Kidney (tissue), 13 donors: ENCODE measurements at regions not wholly inside any gene's neighbourhood (a gene's known extent, or its start where the extent isn't known, plus 50 kb on each side); places are given as distances from the start of the nearest gene placed in this dataset.

Source experiments
- DNase-seq, 5 donors: peaks; one replicate each; pipeline ENCODE4 v3.0.0-alpha.2; 2013 to 2020
- FAIRE-seq: peaks from 2 replicates; lab custom pipeline; 2012; peaks lifted over from hg19 to GRCh38; lab: Jason Lieb, UNC
- H3K27ac ChIP-seq, 2 donors: one replicate each; pipeline ENCODE4 v1.7.0; 2013; ENCODE audit warnings: low read depth in 2 of 2, low read length in 2 of 2, inconsistent platforms in 1 of 2
- H3K27me3 ChIP-seq: one replicate; pipeline ENCODE4 v1.7.1; 2013; ENCODE audit warnings: low read length, inconsistent platforms; ENCODE audit not compliant: control insufficient read depth, insufficient read depth
- H3K36me3 ChIP-seq, 3 donors: one replicate each; pipeline versions ENCODE4 v1.7.0 to v1.7.1; 2013; ENCODE audit warnings: low read length in 3 of 3, control low read depth in 1 of 3, inconsistent platforms in 1 of 3; ENCODE audit not compliant: insufficient read depth in 3 of 3, control insufficient read depth in 2 of 3
- H3K4me1 ChIP-seq, 3 donors: one replicate each; pipeline versions ENCODE4 v1.7.0 to v1.7.1; 2013; ENCODE audit warnings: low read length in 3 of 3, inconsistent platforms in 1 of 3, low read depth in 1 of 3; ENCODE audit not compliant: control insufficient read depth in 2 of 3, insufficient read depth in 2 of 3
- H3K4me3 ChIP-seq, 3 donors: one replicate each; pipeline versions ENCODE4 v1.7.0 to v1.8.1; 2013; ENCODE audit warnings: low read length in 3 of 3, control low read depth in 1 of 3, inconsistent platforms in 1 of 3
- H3K9ac ChIP-seq, 3 donors: one replicate each; pipeline versions ENCODE4 v1.7.0 to v1.7.1; 2013; ENCODE audit warnings: low read length in 3 of 3, control low read depth in 1 of 3, inconsistent platforms in 1 of 3
- H3K9me3 ChIP-seq, 3 donors: one replicate each; pipeline versions ENCODE4 v1.7.0 to v1.7.1; 2013; ENCODE audit warnings: low read length in 3 of 3, control low read depth in 1 of 3, inconsistent platforms in 1 of 3; ENCODE audit not compliant: control insufficient read depth in 2 of 3, insufficient read depth in 1 of 3
- CTCF ChIP-seq: IDR thresholded peaks from 3 replicates; pipeline ENCODE4 v1.5.1; 2012; ENCODE audit warnings: mild to moderate bottlenecking, moderate library complexity, borderline replicate concordance; ENCODE audit not compliant: insufficient read depth; ENCODE audit errors: extremely low read depth
- intact Hi-C: fragments of 100-400 bp; cut with DNase I; formaldehyde crosslinking; loops from one replicate; pipeline ENCODE4 v1.11.1; 2022
- donor health status: control.
- donor health status: control.
- donor health status: control.
- donor health status: control.
- donor health status: control.
- donor health status: DM: yes; HTN: yes; CAD: no.
- donor health status: Normal renal cell carcinoma (clear cell type).

- intact Hi-C loops: no loop called here
- Histone ChIP-seq H3K27ac (no peak overlapping the region), H3K9ac (no peak overlapping the region), H3K36me3 (no peaks in the 10 kb centered on the region), H3K27me3 (no peaks in the 10 kb centered on the region), H3K4me3 (no peak overlapping the region), H3K9me3 (no peaks in the 10 kb centered on the region), H3K4me1 (no peaks in the 10 kb centered on the region)
- TF ChIP-seq CTCF: no peak
- no peak for FAIRE-seq
- no peak for DNase-seq
These were observed 140.9 kb downstream of the BCOR start for GRCh38 chrX:39956803-39957394.

- H3K9ac ChIP-seq: no peak overlapping the region
- H3K4me3 ChIP-seq: no peak overlapping the region
- no peaks in the 10 kb centered on the region for H3K27me3 ChIP-seq
- DNase-seq (no peak), FAIRE-seq (no peak)
- no peaks in the 10 kb centered on the region for H3K4me1 ChIP-seq
- intact Hi-C loops: no loop called here
- H3K9me3 ChIP-seq: no peaks in the 10 kb centered on the region
- no peak for TF ChIP-seq CTCF
- H3K36me3 ChIP-seq: no peaks in the 10 kb centered on the region
- no peak overlapping the region for H3K27ac ChIP-seq
These were observed 139.8 kb downstream of the BCOR start for GRCh38 chrX:39957816-39958566.

- no peak for DNase-seq
- no peak for TF ChIP-seq CTCF
- Histone ChIP-seq H3K27me3 (no peaks in the 10 kb centered on the region), H3K9ac (no peak overlapping the region), H3K9me3 (no peaks in the 10 kb centered on the region), H3K4me1 (no peaks in the 10 kb centered on the region), H3K4me3 (no peak overlapping the region), H3K27ac (no peak overlapping the region), H3K36me3 (no peaks in the 10 kb centered on the region)
- no peak for FAIRE-seq
- intact Hi-C loops: no loop called here
These were observed 138.9 kb downstream of the BCOR start for GRCh38 chrX:39958850-39959249.

- intact Hi-C loops: no loop called here
- Histone ChIP-seq H3K27me3 (no peaks in the 10 kb centered on the region), H3K4me1 (no peaks in the 10 kb centered on the region), H3K9me3 (no peaks in the 10 kb centered on the region), H3K27ac (no peak overlapping the region), H3K4me3 (no peak overlapping the region), H3K36me3 (no peaks in the 10 kb centered on the region), H3K9ac (no peak overlapping the region)
- no peak for FAIRE-seq
- no peak for TF ChIP-seq CTCF
- no peak for DNase-seq
These were observed 137.5 kb downstream of the BCOR start for GRCh38 chrX:39960219-39960618.
